ENCODE measurements at regions not wholly inside any gene's neighbourhood (a gene's known extent, or its start where the extent isn't known, plus 50 kb on each side); places are given as distances from the start of the nearest gene placed in this dataset.

DNA sequence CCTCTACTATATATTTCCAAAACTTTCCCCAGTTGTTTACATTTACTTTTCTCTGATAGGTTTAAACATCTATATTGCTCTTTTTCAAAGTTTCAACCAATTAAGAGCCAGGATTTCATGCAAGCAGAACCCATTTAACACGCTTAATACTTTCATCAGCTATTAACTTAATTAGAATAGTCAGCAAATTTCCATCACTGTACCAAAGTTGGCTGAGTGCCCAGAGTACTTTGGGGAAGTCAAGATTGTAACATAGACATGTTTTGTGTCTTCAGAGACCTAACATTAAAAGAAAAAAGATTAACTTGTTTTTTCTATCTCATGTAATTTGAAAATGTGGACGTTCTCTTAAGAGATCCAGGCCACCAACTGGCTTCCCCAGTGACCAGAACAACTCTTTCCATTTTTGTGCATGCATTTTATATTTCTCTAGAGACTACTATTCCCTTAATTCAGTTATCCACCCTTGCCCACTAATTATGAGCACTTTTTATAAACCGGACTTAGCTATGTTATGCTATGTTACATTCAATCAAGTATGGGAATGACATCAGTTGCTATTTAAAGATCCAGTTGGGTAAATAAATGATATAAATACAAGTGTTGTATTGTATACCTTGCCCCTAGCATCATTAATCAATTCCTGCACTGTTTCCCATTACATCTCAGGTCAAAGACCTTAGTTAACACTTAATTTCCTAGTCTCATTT is 478.1 kb upstream of the NMUR2 start:
- in situ Hi-C loops (cut with MboI; ENCODE audit: low sequenced_read_pairs, unreplicated experiment), result no loop called here
- TF ChIP-seq, protein P1, sequence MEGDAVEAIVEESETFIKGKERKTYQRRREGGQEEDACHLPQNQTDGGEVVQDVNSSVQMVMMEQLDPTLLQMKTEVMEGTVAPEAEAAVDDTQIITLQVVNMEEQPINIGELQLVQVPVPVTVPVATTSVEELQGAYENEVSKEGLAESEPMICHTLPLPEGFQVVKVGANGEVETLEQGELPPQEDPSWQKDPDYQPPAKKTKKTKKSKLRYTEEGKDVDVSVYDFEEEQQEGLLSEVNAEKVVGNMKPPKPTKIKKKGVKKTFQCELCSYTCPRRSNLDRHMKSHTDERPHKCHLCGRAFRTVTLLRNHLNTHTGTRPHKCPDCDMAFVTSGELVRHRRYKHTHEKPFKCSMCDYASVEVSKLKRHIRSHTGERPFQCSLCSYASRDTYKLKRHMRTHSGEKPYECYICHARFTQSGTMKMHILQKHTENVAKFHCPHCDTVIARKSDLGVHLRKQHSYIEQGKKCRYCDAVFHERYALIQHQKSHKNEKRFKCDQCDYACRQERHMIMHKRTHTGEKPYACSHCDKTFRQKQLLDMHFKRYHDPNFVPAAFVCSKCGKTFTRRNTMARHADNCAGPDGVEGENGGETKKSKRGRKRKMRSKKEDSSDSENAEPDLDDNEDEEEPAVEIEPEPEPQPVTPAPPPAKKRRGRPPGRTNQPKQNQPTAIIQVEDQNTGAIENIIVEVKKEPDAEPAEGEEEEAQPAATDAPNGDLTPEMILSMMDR (IDR thresholded peaks at IDR 0.05; ENCODE audit: borderline replicate concordance, control extremely low read depth, extremely low read depth, insufficient read depth, missing control alignments), result no peak

DNA sequence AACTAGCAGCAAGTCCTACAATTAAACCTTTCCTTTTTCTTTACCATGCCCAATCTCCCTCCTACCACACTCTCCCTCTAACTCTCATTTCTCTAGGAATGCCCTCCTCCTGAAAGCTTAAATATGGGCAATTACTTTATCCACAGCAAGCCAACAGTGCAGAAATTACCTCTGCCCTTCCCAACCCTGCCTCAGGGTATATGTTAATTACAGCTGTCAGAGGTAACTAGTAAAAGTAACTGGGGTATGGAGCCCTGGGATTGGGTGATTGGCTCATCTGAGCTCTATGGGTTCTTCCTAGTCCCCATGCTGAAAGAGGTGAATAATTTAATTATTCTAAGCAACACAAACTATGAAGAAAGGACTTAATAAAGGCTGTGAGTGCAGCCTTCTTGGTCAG is 478.9 kb upstream of the NMUR2 start:
- DNase-seq (ENCODE audit: low spot score), result no peak
- in situ Hi-C loops (cut with MboI; ENCODE audit: low sequenced_read_pairs, unreplicated experiment), result no loop called here
- TF ChIP-seq, protein P1 (IDR thresholded peaks at IDR 0.05; ENCODE audit: borderline replicate concordance, control extremely low read depth, extremely low read depth, insufficient read depth, missing control alignments), result no peak

More for the DNA sequence above, 478.1 kb upstream of the NMUR2 start:
- no peak for DNase-seq (ENCODE audit: low spot score)

DNA sequence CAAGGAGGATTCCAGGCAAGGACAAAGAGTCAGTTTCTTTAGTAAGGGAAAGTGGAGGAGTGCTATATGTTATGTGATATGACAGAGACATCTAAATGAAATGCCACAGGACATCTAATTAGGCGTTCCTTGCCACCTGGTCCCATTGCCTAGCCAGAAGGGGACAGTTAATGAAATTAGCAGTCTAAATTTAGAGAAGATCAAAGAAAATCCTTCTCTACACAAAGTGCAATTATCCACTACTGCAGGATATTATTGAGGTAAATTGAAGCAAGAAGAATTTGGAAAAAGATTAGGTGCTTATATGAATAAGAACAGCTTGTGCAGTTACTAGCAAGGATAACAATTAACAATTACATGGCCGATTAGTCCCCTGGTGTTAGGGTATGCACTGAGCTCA is 495.3 kb upstream of the NMUR2 start:
- TF ChIP-seq, protein P1 (IDR thresholded peaks at IDR 0.05; ENCODE audit: borderline replicate concordance, control extremely low read depth, extremely low read depth, insufficient read depth, missing control alignments), result no peak
- in situ Hi-C loops (cut with MboI; ENCODE audit: low sequenced_read_pairs, unreplicated experiment), result no loop called here
- no peak for DNase-seq (ENCODE audit: low spot score)

DNA sequence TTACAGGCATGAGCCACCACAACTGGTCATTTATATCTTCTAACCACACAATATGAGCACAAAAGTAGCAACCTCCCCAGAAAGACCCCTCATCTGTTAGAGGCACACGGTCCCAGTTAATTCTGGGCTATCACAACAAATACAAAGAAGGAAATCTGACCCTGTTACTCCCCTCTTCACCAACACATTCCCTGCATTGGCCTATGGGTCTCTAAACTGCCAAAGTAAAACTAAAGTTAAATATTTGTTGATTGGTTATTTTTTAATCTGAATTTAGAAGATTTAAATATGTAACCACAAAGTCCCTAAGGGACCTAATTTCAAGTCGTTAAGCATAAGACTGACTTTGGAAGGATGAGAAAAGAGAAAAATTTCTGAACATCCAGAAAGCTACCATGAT is 496.7 kb upstream of the NMUR2 start:
- DNase-seq (ENCODE audit: low spot score), result no peak
- in situ Hi-C loops (cut with MboI; ENCODE audit: low sequenced_read_pairs, unreplicated experiment), result no loop called here
- TF ChIP-seq, protein P1 (IDR thresholded peaks at IDR 0.05; ENCODE audit: borderline replicate concordance, control extremely low read depth, extremely low read depth, insufficient read depth, missing control alignments), result no peak

- TF ChIP-seq, protein P1 (IDR thresholded peaks at IDR 0.05; ENCODE audit: borderline replicate concordance, control extremely low read depth, extremely low read depth, insufficient read depth, missing control alignments), result no peak
- in situ Hi-C loops (cut with MboI; ENCODE audit: low sequenced_read_pairs, unreplicated experiment), result no loop called here
- no peak for DNase-seq (ENCODE audit: low spot score)
Observed at GRCh38 chr5:152905286-152905685, 500.2 kb upstream of the NMUR2 start.

DNA sequence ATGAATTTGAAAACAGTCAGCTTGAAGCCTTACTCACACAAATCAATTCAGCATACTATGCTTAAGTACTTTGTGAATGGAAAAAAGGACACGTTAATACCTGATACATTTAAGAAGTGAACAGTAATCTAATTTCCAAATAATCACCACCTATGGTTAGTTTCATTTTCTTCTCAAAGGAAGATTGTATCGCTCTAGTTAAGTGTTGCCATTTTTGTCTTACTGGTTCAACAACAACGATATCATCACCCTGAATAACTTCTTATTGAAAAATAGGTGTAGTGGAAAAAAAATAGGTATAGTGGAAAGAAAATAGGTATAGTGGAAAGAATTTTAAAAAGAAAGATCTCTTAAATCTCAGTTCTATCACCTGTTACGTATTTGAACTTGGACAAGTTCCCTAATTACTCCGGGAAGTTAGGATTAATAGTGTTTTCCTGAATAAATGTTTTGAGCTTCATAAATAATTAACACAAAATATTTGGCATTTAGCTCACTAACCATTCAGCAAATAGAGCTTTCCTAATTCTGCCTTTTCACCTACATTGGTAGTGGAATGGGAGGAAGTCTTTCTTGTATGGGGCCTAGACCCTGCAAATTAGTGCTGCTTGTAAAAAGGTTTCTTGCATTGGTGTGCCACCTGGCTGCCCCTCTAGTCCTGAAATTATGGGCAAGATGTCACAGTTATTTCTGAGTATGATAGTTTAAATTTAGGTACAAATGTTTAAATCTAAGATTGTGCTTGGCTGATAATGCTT is 502.6 kb upstream of the NMUR2 start:
- TF ChIP-seq, protein P1 (IDR thresholded peaks at IDR 0.05; ENCODE audit: borderline replicate concordance, control extremely low read depth, extremely low read depth, insufficient read depth, missing control alignments), result no peak
- in situ Hi-C loops (cut with MboI; ENCODE audit: low sequenced_read_pairs, unreplicated experiment), result no loop called here
- no peak for DNase-seq (ENCODE audit: low spot score)
